ENCODE measurements at regions not wholly inside any gene's neighbourhood (a gene's known extent, or its start where the extent isn't known, plus 50 kb on each side); places are given as distances from the start of the nearest gene placed in this dataset.
A peak's percentile ranks its signal among the peaks of the same experiment; 100 is the strongest.

GRCh38 chr6:1473166-1473565 is 83.8 kb downstream of the FOXF2 start:
- H4K8ac ChIP-seq (replicated peaks; ENCODE audit: insufficient read length, low read depth, low read length): no peak overlapping the region
- H3K23ac ChIP-seq (ENCODE audit: insufficient read length, low read depth, low read length): no peak overlapping the region
- no peak overlapping the region for H2AFZ ChIP-seq (ENCODE audit: low read length)
- no peak overlapping the region for H3K4me2 ChIP-seq (ENCODE audit: insufficient read depth, insufficient read length, low read length)
- no peak overlapping the region for H3K56ac ChIP-seq (ENCODE audit: insufficient read length, low read depth, low read length)
- H3K9me3 ChIP-seq (ENCODE audit: control insufficient read depth, low read depth, low read length): no peaks in the 10 kb centered on the region
- no peaks in the 10 kb centered on the region for H4K20me1 ChIP-seq (ENCODE audit: control insufficient read depth, insufficient read depth, insufficient read length)
- no CpG with 5 or more reads among the region's 8 CpGs for WGBS (ENCODE audit: extremely low coverage, insufficient read length, low lambda C conversion rate)
- H2BK15ac ChIP-seq (ENCODE audit: low read depth, low read length): no peak overlapping the region
- no peak overlapping the region for H4K91ac ChIP-seq (ENCODE audit: insufficient read length, low read depth, low read length)
- H2BK20ac ChIP-seq (ENCODE audit: low read depth, low read length, poor library complexity, severe bottlenecking): no peak overlapping the region
- no peak overlapping the region for H3K4ac ChIP-seq (ENCODE audit: low read depth, low read length)
- no peak overlapping the region for H3T11ph ChIP-seq (ENCODE audit: low read length)
- H3K27ac Mint-ChIP-seq: no peak overlapping the region; a peak in 1 of 7 replicates
- no peaks in the 10 kb centered on the region for H3K23me2 ChIP-seq (ENCODE audit: insufficient read length, low read depth, low read length, poor library complexity, severe bottlenecking)
- no peaks in the 10 kb centered on the region; a peak in 2 of 5 replicates for H3K9me3 Mint-ChIP-seq
- no peaks in the 10 kb centered on the region for H3K79me1 ChIP-seq (ENCODE audit: insufficient read depth, low read depth, low read length, poor library complexity, severe bottlenecking)
- H3K4me1 Mint-ChIP-seq: peaks cover 12 to 20% of the 10 kb centered on the region in 2 experiments
- H3K4me3 Mint-ChIP-seq: no peak overlapping the region
- H3K14ac ChIP-seq (ENCODE audit: insufficient read depth, low read length): peak overlapping the region; percentile 56; the same call in 1 of the 2 replicates
- H3K27me3 ChIP-seq (ENCODE audit: insufficient read depth, low read length): no peaks in the 10 kb centered on the region
- no peak overlapping the region for H2BK120ac ChIP-seq (ENCODE audit: low read depth, low read length, poor library complexity, severe bottlenecking)
- H4K5ac ChIP-seq (ENCODE audit: insufficient read length, low read depth, low read length): no peak overlapping the region
- no peaks in the 10 kb centered on the region for H3K79me2 ChIP-seq (ENCODE audit: insufficient read depth, low read length)
- no peak overlapping the region for H2BK5ac ChIP-seq (ENCODE audit: insufficient read length, low read length)
- TF ChIP-seq CTCF (conservative IDR thresholded peaks at IDR 0.05): no peak
- H2BK12ac ChIP-seq (ENCODE audit: insufficient read length, low read depth, low read length): no peak overlapping the region
- no peak for DNase-seq
- H2AK5ac ChIP-seq (ENCODE audit: insufficient read length, low read length): no peak overlapping the region
- H3K27ac ChIP-seq (ENCODE audit: insufficient read length, low read depth, low read length): no peak overlapping the region
- no peak overlapping the region for H3K9ac ChIP-seq (ENCODE audit: extremely low read depth, insufficient read length, low read length)
- peaks cover 6% of the 10 kb centered on the region; the same call in 1 of the 2 replicates for H3K27me3 Mint-ChIP-seq (ENCODE audit: low read depth)
- H3K18ac ChIP-seq (ENCODE audit: insufficient read length, low read depth, low read length): no peak overlapping the region
- peaks cover 2% of the 10 kb centered on the region; the same call in 1 of the 2 replicates for H3K4me1 ChIP-seq (ENCODE audit: insufficient read depth, low read length)
- H3K36me3 Mint-ChIP-seq (ENCODE audit: insufficient read depth in 1 of 3, low read depth in 3 of 3): no peaks in the 10 kb centered on the region; a peak in 1 of 7 replicates

Data from H9 (cell line).